Bronchial epithelial cell (primary cell): ENCODE measurements at regions not wholly inside any gene's neighbourhood (a gene's known extent, or its start where the extent isn't known, plus 50 kb on each side); places are given as distances from the start of the nearest gene placed in this dataset.

Experiments
- DNase-seq: peaks from one replicate; pipeline ENCODE4 v3.0.0-alpha.2; 2010; ENCODE audit warnings: low read depth
- FAIRE-seq: peaks from 2 replicates; lab custom pipeline; 2011; peaks lifted over from hg19 to GRCh38; lab: Jason Lieb, UNC
- H3K27me3 ChIP-seq: 2 replicates; pipeline ENCODE4 v1.5.1; 2011; ENCODE audit warnings: low read length; ENCODE audit not compliant: control insufficient read depth, insufficient read depth
- H3K36me3 ChIP-seq: 2 replicates; pipeline ENCODE4 v1.5.1; 2011; ENCODE audit warnings: low read length; ENCODE audit not compliant: control insufficient read depth, insufficient read depth
- H3K4me3 ChIP-seq: 2 replicates; pipeline ENCODE4 v1.5.1; 2011; ENCODE audit warnings: mild to moderate bottlenecking, low read depth, low read length, control low read depth
- CTCF ChIP-seq: IDR thresholded peaks from 2 replicates; pipeline ENCODE4 v1.5.1; 2011; ENCODE audit warnings: mild to moderate bottlenecking, moderate library complexity, low read length, control low read depth, inconsistent platforms; ENCODE audit not compliant: insufficient read depth, severe bottlenecking

GRCh38 chrX:45815441-45815840 lies 614.8 kb upstream of the DIPK2B start:
- Histone ChIP-seq H3K36me3 (peaks cover 4% of the 10 kb centered on the region), H3K27me3 (no peaks in the 10 kb centered on the region), H3K4me3 (no peak overlapping the region)
- FAIRE-seq (no peak), DNase-seq (no peak)
- TF ChIP-seq CTCF = no peak

GRCh38 chrX:45811326-45811725 lies 610.6 kb upstream of the DIPK2B start:
- FAIRE-seq = no peak
- no peak for DNase-seq
- Histone ChIP-seq H3K36me3 (peaks cover 1% of the 10 kb centered on the region), H3K27me3 (no peaks in the 10 kb centered on the region), H3K4me3 (no peak overlapping the region)
- no peak for TF ChIP-seq CTCF

- no peak for FAIRE-seq
These were observed 607.1 kb upstream of the DIPK2B start for GRCh38 chrX:45807572-45808425.

GRCh38 chrX:45806410-45807121 lies 605.9 kb upstream of the DIPK2B start:
- TF ChIP-seq CTCF = no peak
- no peaks in the 10 kb centered on the region for H3K27me3 ChIP-seq
- H3K4me3 ChIP-seq = no peak overlapping the region
- H3K36me3 ChIP-seq = no peaks in the 10 kb centered on the region
- DNase-seq (peak; percentile 37), FAIRE-seq (no peak)

More at GRCh38 chrX:45807572-45808425, 607.1 kb upstream of the DIPK2B start:
- Histone ChIP-seq H3K4me3 (no peak overlapping the region), H3K36me3 (no peaks in the 10 kb centered on the region), H3K27me3 (no peaks in the 10 kb centered on the region)
- DNase-seq = peak; percentile 52
- TF ChIP-seq CTCF = no peak

GRCh38 chrX:45804276-45804675 lies 603.6 kb upstream of the DIPK2B start:
- no peak for DNase-seq
- TF ChIP-seq CTCF = no peak
- no peak for FAIRE-seq
- Histone ChIP-seq H3K36me3 (no peaks in the 10 kb centered on the region), H3K4me3 (no peak overlapping the region), H3K27me3 (no peaks in the 10 kb centered on the region)
